ENCODE measurements at regions not wholly inside any gene's neighbourhood (a gene's known extent, or its start where the extent isn't known, plus 50 kb on each side); places are given as distances from the start of the nearest gene placed in this dataset.
A peak's percentile ranks its signal among the peaks of the same experiment; 100 is the strongest.

DNA sequence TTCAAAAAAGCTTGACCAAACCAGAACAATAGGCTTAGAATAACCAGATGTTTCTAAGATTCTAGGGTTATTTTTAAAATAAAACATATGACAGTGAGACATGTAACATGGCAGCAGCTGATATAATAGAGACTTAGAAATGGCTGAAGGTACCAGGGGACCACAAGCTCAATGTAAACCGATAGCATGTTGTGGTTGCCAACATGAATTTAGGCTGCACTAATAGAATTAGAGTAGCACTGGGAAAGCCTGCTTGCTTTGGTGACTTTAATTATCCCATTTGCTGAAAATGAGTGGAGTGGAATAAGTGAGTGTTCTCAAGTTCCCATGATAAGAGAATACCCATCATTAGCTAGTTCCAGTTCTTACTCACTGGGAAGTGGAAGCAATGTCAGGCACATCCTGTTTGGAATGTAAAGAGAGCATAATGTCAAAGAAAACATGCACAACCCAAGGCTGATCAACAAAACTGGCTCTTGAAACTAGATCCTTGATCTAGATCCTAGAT lies 621.2 kb upstream of the CDH5 start:
- Histone ChIP-seq H3K36me3 (ENCODE audit: control insufficient read depth, insufficient read depth, low read length) (no peaks in the 10 kb centered on the region), H3K27me3 (ENCODE audit: control insufficient read depth, insufficient read depth, low read length) (no peaks in the 10 kb centered on the region), H3K4me2 (ENCODE audit: extremely low read depth, insufficient read depth, low read length) (no peak overlapping the region), H3K9ac (ENCODE audit: insufficient read depth, low read length) (no peak overlapping the region), H3K4me1 (ENCODE audit: control insufficient read depth, extremely low read depth, insufficient read depth, low read length) (no peaks in the 10 kb centered on the region), H2AFZ (ENCODE audit: low read length) (no peak overlapping the region), H4K20me1 (ENCODE audit: control insufficient read depth, extremely low read depth, insufficient read depth, low read length) (no peaks in the 10 kb centered on the region), H3K79me2 (ENCODE audit: control insufficient read depth, insufficient read depth, low read length) (no peaks in the 10 kb centered on the region), H3K4me3 (replicated peaks in 1 of 4; ENCODE audit: control extremely low read depth in 1 of 4, insufficient read depth in 1 of 4, low read depth in 3 of 4, low read length in 4 of 4) (no peak overlapping the region), H3K9me3 (ENCODE audit: control insufficient read depth, insufficient read depth, low read depth, low read length) (no peaks in the 10 kb centered on the region), H3K27ac (ENCODE audit: insufficient read depth, low read length) (no peak overlapping the region)
- DNase-seq (ENCODE audit: low read depth in 2 of 2) = peak in 1 of 2 donors; percentile 10
- TF ChIP-seq EZH2 (IDR thresholded peaks at IDR 0.05; ENCODE audit: low read length, missing control alignments) = no peak
- TF ChIP-seq, protein P1, sequence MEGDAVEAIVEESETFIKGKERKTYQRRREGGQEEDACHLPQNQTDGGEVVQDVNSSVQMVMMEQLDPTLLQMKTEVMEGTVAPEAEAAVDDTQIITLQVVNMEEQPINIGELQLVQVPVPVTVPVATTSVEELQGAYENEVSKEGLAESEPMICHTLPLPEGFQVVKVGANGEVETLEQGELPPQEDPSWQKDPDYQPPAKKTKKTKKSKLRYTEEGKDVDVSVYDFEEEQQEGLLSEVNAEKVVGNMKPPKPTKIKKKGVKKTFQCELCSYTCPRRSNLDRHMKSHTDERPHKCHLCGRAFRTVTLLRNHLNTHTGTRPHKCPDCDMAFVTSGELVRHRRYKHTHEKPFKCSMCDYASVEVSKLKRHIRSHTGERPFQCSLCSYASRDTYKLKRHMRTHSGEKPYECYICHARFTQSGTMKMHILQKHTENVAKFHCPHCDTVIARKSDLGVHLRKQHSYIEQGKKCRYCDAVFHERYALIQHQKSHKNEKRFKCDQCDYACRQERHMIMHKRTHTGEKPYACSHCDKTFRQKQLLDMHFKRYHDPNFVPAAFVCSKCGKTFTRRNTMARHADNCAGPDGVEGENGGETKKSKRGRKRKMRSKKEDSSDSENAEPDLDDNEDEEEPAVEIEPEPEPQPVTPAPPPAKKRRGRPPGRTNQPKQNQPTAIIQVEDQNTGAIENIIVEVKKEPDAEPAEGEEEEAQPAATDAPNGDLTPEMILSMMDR (conservative IDR thresholded peaks at IDR 0.05 in 1 of 2, IDR thresholded peaks at IDR 0.05 in 1 of 2; ENCODE audit: low read depth in 1 of 2, low read length in 2 of 2) = no peak

DNA sequence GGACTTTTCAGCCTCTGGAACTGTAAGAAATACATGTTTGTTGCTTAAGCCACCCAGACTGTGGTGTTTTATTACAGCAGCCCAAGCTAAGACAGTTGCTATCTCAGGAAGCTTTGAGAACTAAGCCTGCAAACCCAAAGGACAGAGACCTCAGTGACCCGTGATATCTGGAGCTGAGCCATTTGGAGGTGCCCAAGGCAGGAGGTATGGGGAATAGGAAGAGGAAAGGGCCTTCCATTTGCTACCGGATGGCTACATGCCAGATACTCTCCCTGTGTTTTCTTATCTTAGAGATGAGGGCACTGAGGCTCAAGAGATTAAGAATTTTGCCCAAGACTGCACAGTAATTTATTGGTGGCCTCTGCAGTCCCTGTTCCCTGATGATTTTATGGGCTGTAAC lies 622.1 kb upstream of the CDH5 start:
- TF ChIP-seq EZH2 (IDR thresholded peaks at IDR 0.05; ENCODE audit: low read length, missing control alignments) = no peak
- TF ChIP-seq, protein P1 (conservative IDR thresholded peaks at IDR 0.05 in 1 of 2, IDR thresholded peaks at IDR 0.05 in 1 of 2; ENCODE audit: low read depth in 1 of 2, low read length in 2 of 2) = no peak
- Histone ChIP-seq H2AFZ (ENCODE audit: low read length) (no peak overlapping the region), H3K9me3 (ENCODE audit: control insufficient read depth, insufficient read depth, low read depth, low read length) (no peaks in the 10 kb centered on the region), H3K36me3 (ENCODE audit: control insufficient read depth, insufficient read depth, low read length) (no peaks in the 10 kb centered on the region), H3K9ac (ENCODE audit: insufficient read depth, low read length) (no peak overlapping the region), H3K4me1 (ENCODE audit: control insufficient read depth, extremely low read depth, insufficient read depth, low read length) (no peaks in the 10 kb centered on the region), H3K79me2 (ENCODE audit: control insufficient read depth, insufficient read depth, low read length) (no peaks in the 10 kb centered on the region), H3K27me3 (ENCODE audit: control insufficient read depth, insufficient read depth, low read length) (no peaks in the 10 kb centered on the region), H4K20me1 (ENCODE audit: control insufficient read depth, extremely low read depth, insufficient read depth, low read length) (no peaks in the 10 kb centered on the region), H3K4me2 (ENCODE audit: extremely low read depth, insufficient read depth, low read length) (no peak overlapping the region), H3K4me3 (replicated peaks in 1 of 4; ENCODE audit: control extremely low read depth in 1 of 4, insufficient read depth in 1 of 4, low read depth in 3 of 4, low read length in 4 of 4) (no peak overlapping the region), H3K27ac (ENCODE audit: insufficient read depth, low read length) (no peak overlapping the region)
- no peak for DNase-seq (ENCODE audit: low read depth in 2 of 2)

GRCh38 chr16:65743558-65743957 lies 621.7 kb upstream of the CDH11 start:
- no peaks in the 10 kb centered on the region for H3K9me3 ChIP-seq (ENCODE audit: control insufficient read depth, insufficient read depth, low read depth, low read length)
- H4K20me1 ChIP-seq (ENCODE audit: control insufficient read depth, extremely low read depth, insufficient read depth, low read length) = no peaks in the 10 kb centered on the region
- H3K79me2 ChIP-seq (ENCODE audit: control insufficient read depth, insufficient read depth, low read length) = no peaks in the 10 kb centered on the region
- no peak for DNase-seq (ENCODE audit: low read depth in 2 of 2)
- TF ChIP-seq, protein P1 (conservative IDR thresholded peaks at IDR 0.05 in 1 of 2, IDR thresholded peaks at IDR 0.05 in 1 of 2; ENCODE audit: low read depth in 1 of 2, low read length in 2 of 2) = no peak
- no peak for TF ChIP-seq EZH2 (IDR thresholded peaks at IDR 0.05; ENCODE audit: low read length, missing control alignments)
- no peak overlapping the region for H3K4me2 ChIP-seq (ENCODE audit: extremely low read depth, insufficient read depth, low read length)
- H3K27ac ChIP-seq (ENCODE audit: insufficient read depth, low read length) = no peak overlapping the region
- no peak overlapping the region for H3K4me3 ChIP-seq (replicated peaks in 1 of 4; ENCODE audit: control extremely low read depth in 1 of 4, insufficient read depth in 1 of 4, low read depth in 3 of 4, low read length in 4 of 4)
- H3K27me3 ChIP-seq (ENCODE audit: control insufficient read depth, insufficient read depth, low read length) = no peaks in the 10 kb centered on the region
- H3K4me1 ChIP-seq (ENCODE audit: control insufficient read depth, extremely low read depth, insufficient read depth, low read length) = no peaks in the 10 kb centered on the region
- no peak overlapping the region for H2AFZ ChIP-seq (ENCODE audit: low read length)
- H3K9ac ChIP-seq (ENCODE audit: insufficient read depth, low read length) = no peak overlapping the region
- H3K36me3 ChIP-seq (ENCODE audit: control insufficient read depth, insufficient read depth, low read length) = no peaks in the 10 kb centered on the region
